NCI-H2107 treated with DMSO at 0.1 percent for 48 hours (cell line): ENCODE measurements at regions not wholly inside any gene's neighbourhood (a gene's known extent, or its start where the extent isn't known, plus 50 kb on each side); places are given as distances from the start of the nearest gene placed in this dataset.
"Not testable (repeated sequence)": the region's sequence is repeated elsewhere in the genome, so short reads cannot be mapped to it uniquely, and the experiment has no call there.

Source experiments
- DNase-seq: peaks from one replicate; lab custom pipeline; 2025; ENCODE audit not compliant: unreplicated experiment; lab: John Stamatoyannopoulos, UW

DNA sequence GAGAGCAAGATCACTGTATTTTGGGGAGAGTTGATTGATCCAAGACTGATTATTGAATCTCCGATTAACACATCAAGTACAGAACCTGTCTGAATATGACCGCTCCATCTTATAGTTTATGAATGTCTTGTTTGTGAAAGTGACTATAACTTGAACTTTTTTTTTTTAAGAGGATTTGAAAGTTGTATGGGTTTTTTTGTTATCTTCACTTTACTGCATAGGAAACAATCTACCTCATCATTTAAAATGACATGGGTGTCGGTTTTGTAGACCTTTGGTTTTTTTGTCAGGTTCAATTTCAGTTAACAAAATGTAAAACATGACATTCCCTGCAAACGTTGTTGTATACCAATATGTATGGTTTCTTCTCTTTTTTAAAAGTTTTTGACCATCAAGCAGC lies 103.0 kb upstream of the NUDT6 start:
- DNase-seq, result no peak

DNA sequence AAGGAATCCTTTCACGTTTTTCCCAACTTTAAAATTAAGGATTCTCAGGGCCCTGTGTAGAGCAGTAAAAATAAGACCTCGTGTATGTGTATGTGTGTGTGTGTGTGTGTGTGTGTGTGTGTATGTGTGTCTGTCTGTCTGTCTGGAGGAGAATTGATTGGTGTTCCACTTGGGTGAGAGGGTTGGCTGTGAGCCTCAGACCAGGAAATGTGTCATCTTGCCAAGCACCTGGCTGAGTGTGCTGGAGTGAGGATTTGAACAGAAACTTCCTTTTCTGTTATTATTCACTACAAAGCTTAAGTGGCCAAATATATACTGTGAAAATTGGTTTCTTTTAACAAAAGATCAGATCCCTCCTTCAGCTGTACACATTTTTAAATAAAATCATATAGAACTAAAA lies 103.6 kb upstream of the NUDT6 start:
- not testable (repeated sequence) for DNase-seq

DNA sequence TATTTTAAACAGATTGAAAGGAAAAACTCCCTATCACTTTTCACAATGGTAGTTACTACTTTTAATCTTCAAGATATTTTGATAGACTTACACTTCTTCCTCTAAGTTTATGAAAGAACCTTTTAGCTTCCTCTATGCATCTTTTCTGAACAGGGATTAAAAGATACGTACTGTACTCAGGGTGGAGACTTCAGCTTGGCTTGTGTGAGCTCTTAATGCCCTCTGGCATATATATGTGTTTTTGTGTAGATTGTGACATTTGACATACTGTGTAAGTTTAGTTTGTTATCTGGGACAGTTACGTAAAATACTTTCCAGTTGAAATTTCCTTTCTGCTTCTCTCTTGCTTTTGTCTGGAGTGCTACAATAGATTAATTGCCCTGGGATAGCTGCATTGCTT lies 109.3 kb upstream of the NUDT6 start:
- DNase-seq, result no peak

DNA sequence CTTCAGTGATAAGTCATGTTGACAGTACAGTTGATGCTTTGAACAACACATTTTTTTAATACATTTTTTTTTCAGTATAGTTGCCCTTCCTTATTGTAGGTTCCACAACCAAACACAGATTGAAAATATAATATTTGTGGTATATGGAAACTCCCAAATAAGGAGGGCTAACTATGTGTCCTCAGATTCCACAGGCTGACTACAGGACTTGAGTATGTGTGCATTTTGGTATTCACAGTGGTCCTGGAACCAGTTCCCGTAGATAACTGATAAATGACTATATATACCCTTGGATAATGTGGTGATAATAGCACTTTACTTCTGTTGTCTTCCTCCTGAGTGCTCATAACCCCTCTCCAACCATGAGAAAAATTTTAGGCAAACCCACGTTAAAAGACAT lies 111.6 kb upstream of the NUDT6 start:
- DNase-seq, result no peak

DNA sequence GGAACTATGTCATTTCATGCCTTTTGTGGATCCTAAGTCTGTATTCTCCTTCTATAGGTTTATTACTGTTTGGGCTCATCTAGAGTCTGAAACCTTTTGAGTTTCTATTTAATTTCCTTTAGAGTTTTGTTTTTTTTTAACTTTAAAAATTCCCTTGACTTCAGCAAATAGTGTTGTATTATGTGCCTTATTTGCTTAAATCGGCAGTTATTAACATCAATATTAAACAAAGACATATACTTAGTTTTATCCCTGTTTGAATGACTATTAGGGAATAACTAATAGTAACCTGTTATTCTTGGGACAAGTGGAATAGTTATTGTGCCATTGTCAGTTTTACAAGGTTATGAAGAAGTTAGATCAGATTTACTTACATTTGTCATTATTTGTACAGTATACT lies 112.8 kb upstream of the NUDT6 start:
- DNase-seq, result no peak

DNA sequence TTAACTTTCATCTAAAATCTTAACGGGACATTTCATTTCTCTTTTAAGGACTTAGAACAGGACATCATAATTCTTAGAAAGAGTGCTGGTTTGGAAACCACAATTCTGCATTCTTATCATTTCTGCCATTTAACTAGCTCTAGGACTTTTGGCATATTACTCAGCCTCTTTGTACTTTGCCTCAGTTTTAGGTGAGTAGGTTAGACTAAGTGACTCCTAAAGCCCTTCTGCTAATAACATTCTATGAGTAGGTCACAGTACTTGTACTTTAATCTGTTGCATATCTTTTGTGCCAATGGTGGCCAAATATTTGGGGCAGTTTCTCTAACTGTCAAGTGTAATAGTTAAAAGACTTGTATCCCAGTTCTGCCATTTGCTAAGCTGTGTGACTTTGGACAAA lies 115.4 kb upstream of the NUDT6 start:
- DNase-seq, result no peak

DNA sequence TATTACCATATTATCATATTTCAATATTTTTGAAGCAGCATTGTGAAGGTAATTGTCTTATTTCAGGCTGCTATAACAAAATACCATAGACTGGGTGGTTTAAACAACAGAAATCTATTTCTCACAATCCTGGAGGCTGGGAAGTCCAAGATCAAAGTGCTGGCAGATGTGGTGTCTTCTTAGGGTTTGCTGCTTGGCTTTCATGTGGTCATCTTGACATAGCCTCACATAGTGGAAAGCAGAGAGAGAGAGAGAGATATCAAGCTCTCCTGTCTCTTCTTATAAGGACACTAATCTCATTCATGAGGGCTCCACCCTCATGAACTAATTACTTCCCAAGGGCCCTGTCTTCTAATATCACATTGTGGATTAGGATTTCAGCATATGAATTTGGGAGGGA lies 119.7 kb upstream of the NUDT6 start:
- no peak for DNase-seq

DNA sequence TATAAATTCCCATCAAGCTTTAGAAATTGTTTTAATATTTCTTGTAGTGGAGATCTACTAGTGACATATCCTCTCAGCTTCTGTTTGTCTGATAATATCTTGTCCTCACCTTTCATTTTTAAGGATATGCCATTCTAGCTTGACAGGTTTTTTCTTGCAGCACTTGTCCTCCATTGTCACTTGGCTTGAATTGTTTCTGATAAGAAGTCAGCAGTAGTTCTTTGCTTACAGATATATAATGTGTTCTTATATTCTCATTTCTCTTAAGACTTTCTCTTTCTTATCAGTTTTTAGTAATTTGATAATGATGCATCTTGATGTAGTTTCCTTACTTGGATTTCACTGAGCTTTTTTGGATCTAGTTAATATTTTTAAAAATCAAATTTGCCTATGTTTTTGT lies 120.6 kb upstream of the NUDT6 start:
- no peak for DNase-seq

DNA sequence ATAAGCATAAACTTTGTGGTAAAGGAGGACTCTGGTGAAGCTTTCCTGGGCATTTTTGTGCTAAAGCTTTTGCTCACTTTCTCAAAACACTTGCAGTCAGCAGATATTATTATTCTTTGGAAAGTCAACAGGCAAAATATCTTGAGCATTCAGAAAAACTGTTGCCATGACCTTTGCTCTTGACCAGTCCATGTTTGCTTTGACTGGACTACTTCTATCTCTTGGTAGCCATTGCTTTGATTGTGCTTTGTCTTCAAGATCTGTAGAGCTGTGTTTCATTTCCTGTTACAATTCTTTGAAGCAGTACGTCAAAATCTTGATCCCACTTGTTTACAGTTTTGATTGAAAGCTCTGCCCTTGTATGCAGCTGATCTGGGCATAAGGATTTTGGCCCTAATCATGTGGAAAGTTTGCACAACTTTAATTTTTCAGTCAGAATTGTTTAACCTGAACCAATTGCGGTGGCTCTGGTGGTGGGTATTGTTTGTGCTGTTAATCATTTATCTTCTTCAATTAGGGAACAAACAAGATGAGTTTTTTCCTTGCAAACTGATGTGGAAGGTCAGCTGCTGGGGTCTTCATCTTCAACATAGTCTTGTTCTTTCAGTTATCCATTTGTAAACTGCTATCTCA lies 121.5 kb upstream of the NUDT6 start:
- no peak for DNase-seq

DNA sequence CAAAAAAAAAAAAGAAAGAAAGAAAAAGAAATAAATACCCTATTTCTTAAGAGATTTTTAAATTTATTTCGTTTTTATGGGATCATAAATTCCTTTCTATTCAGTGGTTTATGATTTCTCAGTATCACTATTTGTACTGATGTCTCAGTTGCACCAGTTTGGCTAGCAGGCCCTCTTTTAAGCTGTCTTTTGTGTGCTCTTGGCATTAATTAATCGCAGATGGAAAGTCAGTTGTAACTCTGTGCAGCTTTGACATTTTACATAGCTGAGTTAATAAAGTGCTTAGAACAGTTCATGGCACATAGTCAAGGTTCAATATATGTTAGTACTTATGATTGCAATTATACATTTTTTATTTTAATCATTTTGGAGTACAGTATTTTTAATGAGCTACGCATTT lies 123.7 kb upstream of the NUDT6 start:
- DNase-seq, result no peak

DNA sequence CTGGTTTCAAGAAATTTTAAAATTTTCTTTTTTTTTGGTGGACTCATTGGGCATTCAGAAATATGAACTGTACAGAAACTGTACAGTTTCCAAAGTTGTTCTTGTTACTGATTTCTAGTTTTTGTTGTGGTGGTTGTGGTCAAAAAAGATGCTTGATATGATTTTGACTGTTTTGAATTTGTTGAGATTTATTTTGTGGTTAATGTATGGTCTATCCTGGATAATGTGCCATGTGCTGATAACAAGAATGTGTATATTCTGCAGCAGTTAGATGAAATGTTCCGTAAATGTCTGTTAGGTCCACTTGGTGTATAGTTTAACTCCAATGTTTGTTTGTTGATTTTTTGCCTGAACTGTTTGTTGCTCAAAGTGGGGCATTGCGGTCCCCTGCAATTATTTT lies 127.6 kb upstream of the NUDT6 start:
- DNase-seq, result no peak

DNA sequence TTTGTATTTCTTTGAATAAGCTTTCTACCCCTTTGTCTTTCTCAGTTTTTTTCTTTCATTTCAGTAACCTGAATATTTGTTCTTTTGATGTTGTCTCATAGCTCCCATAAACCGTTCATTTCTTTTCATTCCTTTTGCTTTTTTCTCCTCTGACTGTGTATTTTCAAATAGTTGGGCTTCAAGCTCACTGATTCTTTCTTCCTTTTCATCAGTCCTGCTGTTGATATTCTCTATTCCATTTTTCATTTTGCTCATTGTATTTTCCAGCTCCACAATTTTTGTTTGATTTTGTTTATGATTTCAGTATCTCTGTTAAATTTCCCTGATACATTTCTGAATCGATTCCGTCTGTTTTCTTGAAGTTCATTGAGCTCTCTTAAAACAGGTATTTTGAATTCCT lies 129.6 kb upstream of the NUDT6 start:
- no peak for DNase-seq

DNA sequence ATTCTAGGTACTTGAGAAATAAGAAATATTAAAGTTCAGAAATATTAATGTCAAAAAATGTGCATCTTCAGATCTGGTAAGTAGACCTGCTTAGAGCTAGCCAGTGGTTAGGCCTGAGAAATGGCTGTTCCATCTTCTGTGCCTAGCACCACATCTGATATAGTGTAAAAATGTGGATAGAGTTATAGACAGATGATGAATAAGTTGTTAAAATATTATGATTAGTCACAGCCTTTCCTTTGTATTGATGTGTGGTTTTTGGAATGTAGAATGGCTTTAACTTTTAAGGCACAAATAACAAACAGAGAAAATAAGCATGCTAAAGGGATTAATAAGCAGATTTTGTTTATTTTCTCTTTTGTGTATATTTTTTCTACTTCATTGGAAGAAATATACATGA lies 133.5 kb upstream of the NUDT6 start:
- DNase-seq, result no peak

DNA sequence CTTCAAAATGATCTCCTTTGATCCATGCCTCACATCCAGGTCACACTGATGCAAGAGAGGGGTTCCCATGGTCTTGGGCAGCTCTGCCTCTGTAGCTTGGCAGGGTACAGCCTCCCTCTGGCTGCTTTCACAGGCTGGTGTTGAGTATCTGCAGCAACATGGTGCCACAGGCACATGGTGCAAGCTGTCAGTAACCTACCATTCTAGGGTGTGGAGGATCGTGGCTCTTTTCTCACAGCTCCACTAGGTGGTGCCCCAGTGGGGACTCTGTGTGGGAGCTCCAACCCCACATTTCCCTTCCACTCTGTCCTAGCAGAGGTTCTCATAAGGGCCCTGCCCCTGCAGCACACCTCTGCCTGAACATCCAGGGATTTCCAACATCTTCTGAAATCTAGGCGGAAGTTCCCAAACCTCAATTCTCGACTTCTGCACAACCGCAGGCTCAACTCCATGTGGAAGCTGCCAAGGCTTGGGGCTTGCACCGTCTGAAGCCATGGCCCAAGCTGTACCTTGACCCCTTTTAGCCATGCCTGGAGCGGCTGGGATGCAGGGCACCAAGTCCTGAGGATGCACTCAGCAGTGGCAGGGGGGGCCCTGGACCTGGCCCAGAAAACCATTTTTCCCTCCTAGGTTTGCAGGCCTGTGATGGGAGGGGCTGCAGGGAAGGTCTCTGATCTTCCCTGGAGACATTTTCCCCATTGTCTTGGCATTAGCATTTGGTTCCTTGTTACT lies 137.8 kb upstream of the NUDT6 start:
- no peak for DNase-seq

DNA sequence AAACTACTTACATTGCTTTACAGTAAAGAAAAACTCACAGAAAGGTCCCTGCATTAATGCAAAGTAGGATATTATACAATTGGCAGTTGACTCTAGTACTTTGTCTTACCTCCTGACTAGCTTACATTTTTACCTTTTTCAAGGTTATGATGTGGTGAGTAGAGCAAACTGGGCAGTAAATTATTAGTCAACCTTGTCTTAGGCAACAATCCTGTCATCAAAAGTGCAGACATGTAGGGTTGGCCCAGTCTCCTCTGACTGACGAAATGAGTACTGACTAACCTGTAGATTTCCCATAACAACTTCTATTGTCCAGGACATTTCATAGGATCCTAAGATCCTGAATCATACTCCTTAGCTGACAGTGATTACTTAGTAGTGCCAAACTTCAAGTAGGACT lies 142.0 kb upstream of the NUDT6 start:
- no peak for DNase-seq

DNA sequence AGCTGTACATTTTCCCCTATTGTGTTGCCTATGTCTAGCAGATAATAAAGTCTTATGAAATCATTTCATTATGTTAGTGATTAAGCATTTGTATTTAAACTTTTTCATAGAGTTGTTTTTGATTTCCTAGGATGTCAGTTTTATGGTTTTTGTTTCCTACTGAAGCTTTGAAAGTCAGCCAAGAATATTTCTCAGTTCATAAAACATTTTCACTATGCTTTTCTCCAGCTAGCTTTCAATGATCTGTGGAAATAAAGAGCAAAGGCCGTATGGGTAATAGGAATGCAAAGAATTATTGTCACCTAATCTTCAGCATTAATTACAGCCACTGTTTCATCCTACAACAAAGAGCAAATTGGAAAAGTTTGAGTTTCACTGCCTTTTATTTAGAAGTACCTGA lies 145.7 kb upstream of the NUDT6 start:
- DNase-seq, result no peak

DNA sequence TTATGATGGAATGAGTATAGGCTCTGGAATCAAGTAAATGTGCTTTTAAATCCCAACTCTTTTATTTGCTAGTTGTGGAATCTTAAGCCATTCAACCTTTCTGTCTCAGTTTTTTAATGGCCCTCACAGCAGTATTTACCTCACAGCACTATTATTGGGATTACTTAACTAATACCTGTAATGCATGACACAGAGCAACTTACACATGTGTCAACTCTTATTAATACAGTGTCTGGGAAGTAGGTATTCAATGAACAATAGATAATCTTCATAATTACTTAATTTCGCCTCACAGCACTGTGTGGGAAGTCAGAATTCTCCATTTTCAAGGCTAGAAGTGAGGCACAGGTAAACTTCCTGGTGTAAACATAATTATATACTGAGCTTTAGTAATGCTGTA lies 149.7 kb upstream of the NUDT6 start:
- no peak for DNase-seq

DNA sequence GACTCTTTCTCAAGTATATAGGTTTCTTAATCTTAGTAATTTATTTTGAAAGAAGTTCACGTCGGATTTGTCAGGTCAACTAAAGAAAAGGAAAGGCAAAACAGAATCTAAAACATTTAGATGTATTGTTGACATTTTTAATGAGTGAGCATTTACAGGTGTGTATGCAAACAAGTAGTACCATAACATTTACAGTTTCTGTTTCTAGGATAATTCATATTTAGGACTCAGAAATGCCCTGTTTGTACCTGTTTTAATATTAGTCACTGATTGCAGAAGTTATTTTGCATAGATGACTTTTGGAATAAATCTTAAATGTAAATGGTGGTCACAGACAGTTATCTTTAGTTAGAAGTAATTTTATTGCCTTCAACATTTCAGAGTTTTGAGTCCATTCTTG lies 151.3 kb upstream of the NUDT6 start:
- no peak for DNase-seq

DNA sequence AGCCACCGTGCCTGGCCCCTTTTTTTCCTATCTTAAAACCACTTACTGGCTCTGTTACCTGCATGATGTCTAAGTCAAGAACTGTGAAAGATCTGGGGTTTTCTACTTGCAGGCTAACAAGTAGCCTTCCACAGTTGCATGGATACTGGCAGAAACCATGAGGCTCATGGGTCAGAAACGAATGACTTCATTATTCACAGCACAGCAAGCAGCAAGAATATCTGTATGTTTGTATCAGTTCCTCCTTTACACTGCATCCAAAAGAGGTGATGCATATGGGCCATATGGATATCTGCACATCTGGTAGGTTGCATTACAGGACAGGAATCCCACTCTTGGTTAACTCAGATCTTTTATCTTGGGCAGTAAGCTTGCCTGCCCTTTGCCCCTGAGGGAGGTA lies 154.9 kb upstream of the NUDT6 start:
- DNase-seq, result no peak

DNA sequence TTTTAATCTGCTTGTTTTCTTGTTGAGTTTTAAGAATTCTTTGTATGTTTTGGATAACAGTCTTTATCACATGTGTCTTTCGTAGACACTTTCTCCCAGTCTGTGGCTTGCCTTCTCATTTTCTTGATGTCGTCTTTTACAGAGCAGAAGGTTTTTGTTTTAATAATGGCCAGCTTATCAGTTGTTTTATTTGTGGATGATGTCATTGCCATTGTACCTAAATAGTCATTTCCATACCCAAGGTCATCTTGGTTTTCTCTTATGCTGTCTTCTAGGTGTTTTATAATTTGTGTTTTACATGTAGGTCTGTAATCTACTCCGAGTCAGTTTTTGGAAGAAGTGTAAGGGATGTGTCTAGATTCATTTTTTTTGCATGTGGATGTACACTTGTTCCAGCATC lies 159.6 kb upstream of the NUDT6 start:
- no peak for DNase-seq

DNA sequence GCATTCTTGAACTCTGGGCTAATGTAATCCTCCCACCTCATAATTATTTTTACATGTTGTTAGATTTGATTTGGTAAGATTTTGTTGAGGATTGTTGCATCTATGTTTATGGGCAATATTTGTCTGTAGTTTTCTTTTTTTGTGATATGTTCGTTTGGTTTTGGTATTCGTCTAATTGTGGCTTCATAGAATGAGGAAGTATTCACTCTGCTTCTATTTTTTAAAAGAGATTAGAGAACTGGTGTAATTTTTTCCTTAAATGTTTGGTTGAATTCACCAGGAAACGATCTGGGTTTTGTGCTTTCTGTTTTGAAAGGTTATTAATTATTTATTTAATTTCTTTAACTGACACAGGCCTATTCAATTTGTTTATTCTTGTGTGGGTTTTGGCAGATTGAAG lies 161.2 kb upstream of the NUDT6 start:
- no peak for DNase-seq

DNA sequence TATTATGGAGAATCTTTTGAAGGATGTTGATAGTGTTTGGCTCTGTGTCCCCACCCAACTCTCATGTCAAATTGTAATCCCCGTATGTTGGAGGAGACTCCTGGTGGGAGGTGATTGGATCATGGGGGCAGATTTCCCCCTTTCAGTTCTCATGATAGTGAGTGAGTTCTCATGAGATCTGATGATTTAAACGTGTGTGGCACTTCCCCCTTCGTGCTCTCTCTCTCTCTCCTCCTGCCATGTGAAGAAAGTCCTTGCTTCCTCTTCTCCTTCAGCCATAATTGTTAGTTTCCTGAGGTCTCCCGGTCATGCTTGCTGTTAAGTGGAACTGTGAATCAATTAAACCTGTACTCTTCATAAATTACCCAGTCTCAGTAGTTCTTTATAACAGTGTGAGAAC lies 166.1 kb upstream of the NUDT6 start:
- no peak for DNase-seq

DNA sequence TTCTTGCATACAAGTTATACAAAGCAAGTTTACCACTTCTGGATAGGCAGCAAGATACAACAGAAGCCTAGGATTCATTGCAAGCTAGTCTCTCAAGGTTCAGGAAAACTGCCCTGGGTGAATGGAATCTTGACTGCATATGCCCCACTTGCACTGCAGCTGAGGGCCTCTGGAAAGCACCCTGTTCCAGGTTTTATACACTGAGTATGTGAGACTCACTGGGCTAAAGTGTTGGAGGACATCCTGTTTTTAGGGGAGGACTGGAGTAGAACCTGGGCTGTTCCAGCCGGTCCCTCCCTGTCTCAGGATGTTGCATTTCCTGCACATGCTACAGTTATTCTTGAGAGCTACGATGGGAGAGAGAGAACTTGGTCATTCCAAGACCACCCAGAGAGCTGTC lies 168.5 kb upstream of the NUDT6 start:
- DNase-seq, result no peak
